Panc1 (cell line): ENCODE measurements at regions not wholly inside any gene's neighbourhood (a gene's known extent, or its start where the extent isn't known, plus 50 kb on each side); places are given as distances from the start of the nearest gene placed in this dataset.

ENCODE experiments used
- ATAC-seq: fragments of 200-7000 bp; cut with Tn5 transposase; 2 replicates; pipeline ENCODE4 v1.9.1; 2020; ENCODE audit warnings: mild to moderate bottlenecking, moderate library complexity
- BruUV-seq: library from RNA; stranded (reverse); fragments of 400-500 nt; replicated peaks from 2 replicates; lab custom pipeline; 2021; lab: Mats Ljungman, UMichigan
- CTCF ChIA-PET: fragments of 300-600 bp; sonication (Branson Sonifier 250); formaldehyde crosslinking; loops from one replicate; lab custom pipeline; 2022; ENCODE audit warnings: antibody characterized with exemption; lab: Charles Lee
- POLR2A ChIA-PET: fragments of 300-600 bp; sonication (Branson Sonifier 250); formaldehyde crosslinking; loops from one replicate; lab custom pipeline; 2022; ENCODE audit warnings: antibody characterized with exemption; lab: Charles Lee
- DNase-seq: peaks from one replicate; pipeline ENCODE4 v3.0.0-alpha.2; 2010; ENCODE audit warnings: low read depth, low spot score
- H3K27ac ChIP-seq: 2 replicates; pipeline ENCODE4 v1.5.1; 2011; ENCODE audit warnings: mild to moderate bottlenecking, low read length, inconsistent platforms
- H3K27me3 ChIP-seq: fragments of 200-500 bp; sonication (Bioruptor generic); 2 replicates; pipeline ENCODE4 v1.6.0; 2014; ENCODE audit warnings: low read length, inconsistent platforms; ENCODE audit not compliant: control insufficient read depth, insufficient read depth
- H3K36me3 ChIP-seq: fragments of 200-500 bp; sonication (Bioruptor generic); 2 replicates; pipeline ENCODE4 v1.5.1; 2014; ENCODE audit warnings: inconsistent platforms, mild to moderate bottlenecking, low read length, moderate library complexity; ENCODE audit not compliant: control insufficient read depth, insufficient read depth
- H3K4me1 ChIP-seq: 2 replicates; pipeline ENCODE4 v1.5.1; 2011; ENCODE audit warnings: inconsistent platforms, mild to moderate bottlenecking, low read length, moderate library complexity; ENCODE audit not compliant: control insufficient read depth, insufficient read depth
- H3K4me3 ChIP-seq, 2 experiments: 2 replicates each; pipeline ENCODE4 v1.5.1; 2011 to 2012; ENCODE audit warnings: low read depth in 2 of 2, low read length in 2 of 2, mild to moderate bottlenecking in 2 of 2, inconsistent platforms in 1 of 2, moderate library complexity in 1 of 2
- H3K9me3 ChIP-seq: fragments of 200-500 bp; sonication (Bioruptor generic); 2 replicates; pipeline ENCODE4 v1.5.1; 2014; ENCODE audit warnings: low read depth, mild to moderate bottlenecking, inconsistent platforms, low read length, moderate library complexity; ENCODE audit not compliant: control insufficient read depth, insufficient read depth
- CTCF ChIP-seq: fragments of 450-650 bp; IDR thresholded peaks from 2 replicates; pipeline ENCODE4 v1.5.1; 2017; ENCODE audit warnings: mild to moderate bottlenecking
- POLR2AphosphoS5 ChIP-seq: IDR thresholded peaks from 2 replicates; pipeline ENCODE4 v1.6.1; 2012; ENCODE audit warnings: mild to moderate bottlenecking, low read depth, low read length, moderate library complexity
- SIN3A ChIP-seq: IDR thresholded peaks from 2 replicates; pipeline ENCODE4 v1.6.1; 2012; ENCODE audit warnings: low read depth, mild to moderate bottlenecking, low read length, moderate library complexity, borderline replicate concordance; ENCODE audit not compliant: insufficient read depth
- TCF7L2 ChIP-seq: IDR thresholded peaks from 2 replicates; pipeline ENCODE4 v1.6.1; 2011; ENCODE audit warnings: mild to moderate bottlenecking, low read depth, low read length, inconsistent platforms
- in situ Hi-C: cut with HindIII; loops from 2 replicates; pipeline ENCODE4 v1.10.0; 2016; ENCODE audit warnings: low sequenced_read_pairs, low pct_unique_long_range_greater_than_20kb
- intact Hi-C: fragments of 100-400 bp; cut with micrococcal nuclease; formaldehyde crosslinking; loops from one replicate; pipeline ENCODE4 v1.10.0; 2022; ENCODE audit not compliant: unreplicated experiment
- TF ChIP-seq, protein P1 (sequence below), 2 experiments: IDR thresholded peaks; 2 replicates each; pipeline ENCODE4 v1.6.1; 2011 to 2012; ENCODE audit warnings: low read depth in 2 of 2, control low read depth in 1 of 2, low read length in 1 of 2, mild to moderate bottlenecking in 1 of 2, moderate library complexity in 1 of 2; ENCODE audit not compliant: insufficient read depth in 1 of 2

DNA sequence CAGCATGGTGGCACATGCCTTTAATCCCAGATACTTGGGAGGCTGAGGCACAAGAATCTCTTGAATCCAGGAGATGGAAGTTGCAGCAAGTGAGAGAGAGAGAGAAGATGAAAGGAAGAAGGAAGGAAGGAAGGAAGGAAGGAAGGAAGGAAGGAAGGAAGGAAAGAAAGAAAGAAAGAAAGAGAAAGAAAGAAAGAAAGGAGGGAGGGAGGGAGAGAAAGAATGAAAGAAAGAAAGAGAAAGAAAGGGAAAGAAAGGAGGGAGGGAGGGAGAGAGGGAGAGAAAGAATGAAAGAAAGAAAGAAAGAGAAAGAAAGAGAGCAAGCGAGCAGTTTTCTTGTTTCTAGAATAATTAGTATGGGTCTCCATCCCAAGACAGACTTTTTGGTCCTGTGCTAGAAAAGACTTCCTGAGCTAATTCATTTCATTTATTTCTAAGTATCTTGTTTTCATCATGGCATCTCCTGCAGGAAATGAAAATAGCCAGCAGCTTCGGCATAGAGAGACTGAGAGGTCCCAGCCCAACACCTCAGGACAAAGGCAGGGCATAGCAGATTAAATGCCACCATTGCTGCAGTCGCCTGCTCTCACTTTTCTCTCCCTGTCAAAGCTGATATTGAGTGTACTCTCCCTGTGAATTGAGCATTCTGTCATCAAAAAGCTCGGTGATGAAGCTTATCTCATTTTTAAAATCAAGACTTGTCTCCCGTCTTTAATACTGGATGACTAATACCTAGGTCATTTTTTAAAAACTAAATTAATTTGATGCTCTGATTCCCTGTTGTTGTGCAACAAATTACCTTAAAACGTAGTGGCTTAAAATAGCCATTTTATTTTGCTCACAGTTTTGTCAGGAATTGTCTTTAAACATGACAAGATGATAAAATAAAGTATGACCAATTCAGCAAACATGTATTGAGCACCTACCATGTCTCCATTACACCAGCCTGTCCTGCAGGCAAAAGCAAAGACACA is 91.8 kb upstream of the ADRA1B start:
- Histone ChIP-seq H3K4me1 (peaks cover 11% of the 10 kb centered on the region), H3K27me3 (no peaks in the 10 kb centered on the region), H3K9me3 (no peaks in the 10 kb centered on the region), H3K36me3 (no peaks in the 10 kb centered on the region), H3K4me3 (no peak overlapping the region), H3K27ac (peak overlapping the region; percentile 39)
- DNase-seq (no peak), ATAC-seq (no peak)
- TF ChIP-seq SIN3A, result no peak
- no peak for TF ChIP-seq TCF7L2
- no peak for TF ChIP-seq POLR2AphosphoS5
- TF ChIP-seq, protein P1, sequence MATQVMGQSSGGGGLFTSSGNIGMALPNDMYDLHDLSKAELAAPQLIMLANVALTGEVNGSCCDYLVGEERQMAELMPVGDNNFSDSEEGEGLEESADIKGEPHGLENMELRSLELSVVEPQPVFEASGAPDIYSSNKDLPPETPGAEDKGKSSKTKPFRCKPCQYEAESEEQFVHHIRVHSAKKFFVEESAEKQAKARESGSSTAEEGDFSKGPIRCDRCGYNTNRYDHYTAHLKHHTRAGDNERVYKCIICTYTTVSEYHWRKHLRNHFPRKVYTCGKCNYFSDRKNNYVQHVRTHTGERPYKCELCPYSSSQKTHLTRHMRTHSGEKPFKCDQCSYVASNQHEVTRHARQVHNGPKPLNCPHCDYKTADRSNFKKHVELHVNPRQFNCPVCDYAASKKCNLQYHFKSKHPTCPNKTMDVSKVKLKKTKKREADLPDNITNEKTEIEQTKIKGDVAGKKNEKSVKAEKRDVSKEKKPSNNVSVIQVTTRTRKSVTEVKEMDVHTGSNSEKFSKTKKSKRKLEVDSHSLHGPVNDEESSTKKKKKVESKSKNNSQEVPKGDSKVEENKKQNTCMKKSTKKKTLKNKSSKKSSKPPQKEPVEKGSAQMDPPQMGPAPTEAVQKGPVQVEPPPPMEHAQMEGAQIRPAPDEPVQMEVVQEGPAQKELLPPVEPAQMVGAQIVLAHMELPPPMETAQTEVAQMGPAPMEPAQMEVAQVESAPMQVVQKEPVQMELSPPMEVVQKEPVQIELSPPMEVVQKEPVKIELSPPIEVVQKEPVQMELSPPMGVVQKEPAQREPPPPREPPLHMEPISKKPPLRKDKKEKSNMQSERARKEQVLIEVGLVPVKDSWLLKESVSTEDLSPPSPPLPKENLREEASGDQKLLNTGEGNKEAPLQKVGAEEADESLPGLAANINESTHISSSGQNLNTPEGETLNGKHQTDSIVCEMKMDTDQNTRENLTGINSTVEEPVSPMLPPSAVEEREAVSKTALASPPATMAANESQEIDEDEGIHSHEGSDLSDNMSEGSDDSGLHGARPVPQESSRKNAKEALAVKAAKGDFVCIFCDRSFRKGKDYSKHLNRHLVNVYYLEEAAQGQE (IDR thresholded peaks at IDR 0.05; ENCODE audit: insufficient read depth in 1 of 2, low read depth in 2 of 2, low read length in 1 of 2), result no peak
- TF ChIP-seq CTCF, result no peak
- BruUV-seq, result no TSS peak
- ChIA-PET CTCF (no interaction called here), POLR2A (no interaction called here)
- intact Hi-C loops (loop anchor here (10.0 kb wide), 1 partner anchor 90 kb away; the partner anchor contains the start of gene ADRA1B), in situ Hi-C loops (no loop called here)

- Histone ChIP-seq H3K36me3 (no peaks in the 10 kb centered on the region), H3K27me3 (no peaks in the 10 kb centered on the region), H3K27ac (peak overlapping the region; percentile 39), H3K9me3 (no peaks in the 10 kb centered on the region), H3K4me3 (no peak overlapping the region), H3K4me1 (peaks cover 10% of the 10 kb centered on the region)
- no TSS peak for BruUV-seq
- in situ Hi-C loops, result no loop called here
- ATAC-seq (peak; percentile 70), DNase-seq (no peak)
- intact Hi-C loops, result loop anchor here (10.0 kb wide), 1 partner anchor 89 kb away; the partner anchor contains the start of gene ADRA1B
- ChIA-PET CTCF (no interaction called here), POLR2A (interaction anchor here (1.0 kb wide), 1 partner anchor 64 kb away, joined by 6 read pairs; no protein-coding TSS in a partner anchor)
- TF ChIP-seq, protein P1 (IDR thresholded peaks at IDR 0.05; ENCODE audit: insufficient read depth in 1 of 2, low read depth in 2 of 2, low read length in 1 of 2), result no peak
- 0 out of 2 replicates have a peak, but pooled peaks have one; percentile 15 for TF ChIP-seq TCF7L2
These were observed 90.7 kb upstream of the ADRA1B start for GRCh38 chr5:159825551-159826051.
